ENCODE measurements at regions not wholly inside any gene's neighbourhood (a gene's known extent, or its start where the extent isn't known, plus 50 kb on each side); places are given as distances from the start of the nearest gene placed in this dataset.
"Not testable (repeated sequence)": the region's sequence is repeated elsewhere in the genome, so short reads cannot be mapped to it uniquely, and the experiment has no call there.

DNA sequence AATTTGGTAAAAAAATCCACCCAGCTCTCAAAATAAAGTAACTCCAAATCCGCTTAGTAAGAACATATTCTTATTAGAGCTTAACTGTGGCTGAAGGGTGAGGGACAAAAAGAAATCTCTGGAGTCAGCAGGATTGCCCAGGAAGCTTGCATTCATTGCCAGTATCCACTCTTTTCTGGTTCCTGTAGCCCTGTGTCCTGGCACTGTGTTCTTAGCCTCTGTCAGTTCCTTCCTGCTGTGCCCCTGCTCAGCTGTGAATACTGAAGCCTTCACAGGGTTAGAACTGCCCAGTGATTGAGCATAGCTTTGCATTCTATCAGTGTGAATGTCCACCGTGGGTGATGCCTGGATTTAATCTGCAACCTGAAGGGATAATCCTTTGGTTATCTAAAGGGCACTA, 266.9 kb upstream of the PELI2 start:
- Histone ChIP-seq H3K27me3 (ENCODE audit: control insufficient read depth, insufficient read depth, low read length) (no peaks in the 10 kb centered on the region), H3K27ac (ENCODE audit: low read depth, low read length) (no peak overlapping the region), H3K4me3 (ENCODE audit: low read depth, low read length) (no peak overlapping the region), H3K9me3 (ENCODE audit: control insufficient read depth, insufficient read depth, low read length) (no peaks in the 10 kb centered on the region)
- ChIA-PET CTCF (no interaction called here), POLR2A (no interaction called here)
- no peak for DNase-seq (ENCODE audit: low read depth, low spot score)
- TF ChIP-seq CTCF (IDR thresholded peaks at IDR 0.05; ENCODE audit: low read depth, low read length): no peak

GRCh38 chr14:55851961-55852360, 266.2 kb upstream of the PELI2 start:
- Histone ChIP-seq H3K9me3 (ENCODE audit: control insufficient read depth, insufficient read depth, low read length) (no peaks in the 10 kb centered on the region), H3K27ac (ENCODE audit: low read depth, low read length) (no peak overlapping the region), H3K4me3 (ENCODE audit: low read depth, low read length) (no peak overlapping the region), H3K27me3 (ENCODE audit: control insufficient read depth, insufficient read depth, low read length) (no peaks in the 10 kb centered on the region)
- CTCF ChIA-PET: no interaction called here
- POLR2A ChIA-PET: no interaction called here
- TF ChIP-seq CTCF (IDR thresholded peaks at IDR 0.05; ENCODE audit: low read depth, low read length): no peak
- DNase-seq (ENCODE audit: low read depth, low spot score): no peak

DNA sequence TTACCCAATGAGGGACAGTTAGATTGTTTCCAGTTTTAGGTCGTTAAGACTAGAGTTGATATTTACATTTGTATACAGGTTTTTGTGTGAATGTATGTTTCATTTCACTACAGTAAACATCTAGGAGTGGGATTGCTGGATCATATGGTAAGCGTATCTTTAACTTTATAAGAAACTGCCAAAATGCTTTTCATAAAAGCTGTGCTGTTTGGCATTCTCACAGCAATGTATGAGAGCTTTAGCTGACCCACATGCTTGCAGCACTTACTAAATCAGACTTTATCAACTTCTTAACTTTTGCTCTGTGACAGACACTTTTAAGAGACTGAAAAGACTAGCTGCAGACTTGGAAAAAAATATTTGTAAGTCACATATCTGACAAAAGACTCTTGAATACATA, 262.5 kb upstream of the PELI2 start:
- no peak for TF ChIP-seq CTCF (IDR thresholded peaks at IDR 0.05; ENCODE audit: low read depth, low read length)
- no peaks in the 10 kb centered on the region for H3K9me3 ChIP-seq (ENCODE audit: control insufficient read depth, insufficient read depth, low read length)
- no peaks in the 10 kb centered on the region for H3K27me3 ChIP-seq (ENCODE audit: control insufficient read depth, insufficient read depth, low read length)
- no peak for DNase-seq (ENCODE audit: low read depth, low spot score)
- ChIA-PET CTCF (no interaction called here), POLR2A (no interaction called here)
- H3K27ac ChIP-seq (ENCODE audit: low read depth, low read length): no peak overlapping the region
- H3K4me3 ChIP-seq (ENCODE audit: low read depth, low read length): no peak overlapping the region

- H3K4me3 ChIP-seq (ENCODE audit: low read depth, low read length): no peak overlapping the region
- ChIA-PET POLR2A (no interaction called here), CTCF (no interaction called here)
- peaks cover 3% of the 10 kb centered on the region; the same call in 1 of the 2 replicates for H3K9me3 ChIP-seq (ENCODE audit: control insufficient read depth, insufficient read depth, low read length)
- no peaks in the 10 kb centered on the region for H3K27me3 ChIP-seq (ENCODE audit: control insufficient read depth, insufficient read depth, low read length)
- no peak for TF ChIP-seq CTCF (IDR thresholded peaks at IDR 0.05; ENCODE audit: low read depth, low read length)
- DNase-seq (ENCODE audit: low read depth, low spot score): no peak
- H3K27ac ChIP-seq (ENCODE audit: low read depth, low read length): no peak overlapping the region
Measured at GRCh38 chr14:55858604-55859003, 259.6 kb upstream of the PELI2 start.

GRCh38 chr14:55861561-55861960, 256.6 kb upstream of the PELI2 start:
- H3K27me3 ChIP-seq (ENCODE audit: control insufficient read depth, insufficient read depth, low read length); H3K4me3 ChIP-seq (ENCODE audit: low read depth, low read length); H3K9me3 ChIP-seq (ENCODE audit: control insufficient read depth, insufficient read depth, low read length); DNase-seq (ENCODE audit: low read depth, low spot score); POLR2A ChIA-PET; H3K27ac ChIP-seq (ENCODE audit: low read depth, low read length): not testable (repeated sequence)
- CTCF ChIA-PET: interaction anchor here (0.9 kb wide), 1 partner anchor 478 kb away, joined by 3 read pairs; no protein-coding TSS in a partner anchor

Data from AG04450 (cell line).